Limb (tissue), 2 donors: ENCODE measurements at regions not wholly inside any gene's neighbourhood (a gene's known extent, or its start where the extent isn't known, plus 50 kb on each side); places are given as distances from the start of the nearest gene placed in this dataset.
"Not testable (repeated sequence)": the region's sequence is repeated elsewhere in the genome, so short reads cannot be mapped to it uniquely, and the experiment has no call there.

Source experiments
- DNase-seq, 2 donors: peaks; one replicate each; pipeline ENCODE4 v3.0.0-alpha.2; 2016; ENCODE audit errors: extremely low spot score in 2 of 2

- no peak for DNase-seq
Measured at GRCh38 chr6:155872961-155873360, 417.3 kb upstream of the NOX3 start.

GRCh38 chr6:155867682-155868081 is 412.0 kb upstream of the NOX3 start:
- DNase-seq: no peak

GRCh38 chr6:155866676-155867390 is 411.2 kb upstream of the NOX3 start:
- not testable (repeated sequence) for DNase-seq

- DNase-seq: no peak
Measured at GRCh38 chr6:155861821-155862220, 406.2 kb upstream of the NOX3 start.

- DNase-seq: not testable (repeated sequence)
Measured at GRCh38 chr6:155858906-155859305, 403.3 kb upstream of the NOX3 start.

GRCh38 chr6:155854787-155855186 is 399.1 kb upstream of the NOX3 start:
- DNase-seq: no peak

GRCh38 chr6:155853011-155853410 is 397.4 kb upstream of the NOX3 start:
- DNase-seq: no peak

- DNase-seq: no peak
Measured at GRCh38 chr6:155850408-155850841, 394.8 kb upstream of the NOX3 start.

GRCh38 chr6:155847711-155848110 is 392.1 kb upstream of the NOX3 start:
- no peak for DNase-seq

- DNase-seq: no peak
Measured at GRCh38 chr6:155837474-155837873, 381.8 kb upstream of the NOX3 start.

GRCh38 chr6:155832596-155832995 is 377.0 kb upstream of the NOX3 start:
- no peak for DNase-seq

- DNase-seq: no peak
Measured at GRCh38 chr6:155830531-155830930, 374.9 kb upstream of the NOX3 start.

GRCh38 chr6:155829646-155830045 is 374.0 kb upstream of the NOX3 start:
- DNase-seq: no peak

- no peak for DNase-seq
Measured at GRCh38 chr6:155828989-155829388, 373.4 kb upstream of the NOX3 start.

- DNase-seq: no peak
Measured at GRCh38 chr6:155818698-155819097, 363.1 kb upstream of the NOX3 start.

- DNase-seq: no peak
Measured at GRCh38 chr6:155813548-155813947, 357.9 kb upstream of the NOX3 start.

GRCh38 chr6:155807243-155807642 is 351.6 kb upstream of the NOX3 start:
- no peak for DNase-seq

GRCh38 chr6:155801046-155801445 is 345.4 kb upstream of the NOX3 start:
- DNase-seq: no peak

GRCh38 chr6:155798876-155799275 is 343.2 kb upstream of the NOX3 start:
- not testable (repeated sequence) for DNase-seq

GRCh38 chr6:155795173-155795796 is 339.6 kb upstream of the NOX3 start:
- no peak for DNase-seq

GRCh38 chr6:155791891-155792290 is 336.3 kb upstream of the NOX3 start:
- DNase-seq: no peak

- no peak for DNase-seq
Measured at GRCh38 chr6:155791186-155791585, 335.5 kb upstream of the NOX3 start.

- DNase-seq: no peak
Measured at GRCh38 chr6:155787168-155787567, 331.5 kb upstream of the NOX3 start.
